Fibroblast of skin of scalp (primary cell): ENCODE measurements at regions not wholly inside any gene's neighbourhood (a gene's known extent, or its start where the extent isn't known, plus 50 kb on each side); places are given as distances from the start of the nearest gene placed in this dataset.
"Not testable (repeated sequence)": the region's sequence is repeated elsewhere in the genome, so short reads cannot be mapped to it uniquely, and the experiment has no call there.

Experiments used
- DNase-seq: peaks from one replicate; pipeline ENCODE4 v3.0.0-alpha.2; 2013

- not testable (repeated sequence) for DNase-seq
Measured at GRCh38 chr9:39463696-39464095, 108.2 kb downstream of the SPATA31A1 start.

GRCh38 chr9:39464122-39464777 lies 108.8 kb downstream of the SPATA31A1 start:
- peak; percentile 87 for DNase-seq

GRCh38 chr9:39474499-39474898 lies 119.0 kb downstream of the SPATA31A1 start:
- not testable (repeated sequence) for DNase-seq

- not testable (repeated sequence) for DNase-seq
Measured at GRCh38 chr9:39483073-39483472, 127.6 kb downstream of the SPATA31A1 start.

GRCh38 chr9:39483880-39484279 lies 128.4 kb downstream of the SPATA31A1 start:
- DNase-seq = not testable (repeated sequence)

- not testable (repeated sequence) for DNase-seq
Measured at GRCh38 chr9:39484292-39484691, 128.8 kb downstream of the SPATA31A1 start.

- DNase-seq = not testable (repeated sequence)
Measured at GRCh38 chr9:39487477-39487876, 132.0 kb downstream of the SPATA31A1 start.

GRCh38 chr9:39496248-39496647 lies 140.8 kb downstream of the SPATA31A1 start:
- not testable (repeated sequence) for DNase-seq

GRCh38 chr9:39503178-39503577 lies 147.7 kb downstream of the SPATA31A1 start:
- not testable (repeated sequence) for DNase-seq

- DNase-seq = not testable (repeated sequence)
Measured at GRCh38 chr9:39527387-39528029, 172.0 kb downstream of the SPATA31A1 start.

GRCh38 chr9:39532597-39532996 lies 177.1 kb downstream of the SPATA31A1 start:
- not testable (repeated sequence) for DNase-seq

GRCh38 chr9:39533001-39533762 lies 177.7 kb downstream of the SPATA31A1 start:
- not testable (repeated sequence) for DNase-seq

GRCh38 chr9:39533763-39534548 lies 178.5 kb downstream of the SPATA31A1 start:
- not testable (repeated sequence) for DNase-seq

- not testable (repeated sequence) for DNase-seq
Measured at GRCh38 chr9:39534897-39535296, 179.4 kb downstream of the SPATA31A1 start.

- not testable (repeated sequence) for DNase-seq
Measured at GRCh38 chr9:39542157-39542556, 186.7 kb downstream of the SPATA31A1 start.

GRCh38 chr9:39545079-39545478 lies 189.6 kb downstream of the SPATA31A1 start:
- not testable (repeated sequence) for DNase-seq

- DNase-seq = not testable (repeated sequence)
Measured at GRCh38 chr9:39550573-39550972, 195.1 kb downstream of the SPATA31A1 start.

GRCh38 chr9:39551544-39551943 lies 196.1 kb downstream of the SPATA31A1 start:
- DNase-seq = not testable (repeated sequence)

GRCh38 chr9:39552242-39552881 lies 196.9 kb downstream of the SPATA31A1 start:
- not testable (repeated sequence) for DNase-seq

- not testable (repeated sequence) for DNase-seq
Measured at GRCh38 chr9:39554352-39554751, 198.9 kb downstream of the SPATA31A1 start.

- not testable (repeated sequence) for DNase-seq
Measured at GRCh38 chr9:39559384-39559783, 203.9 kb downstream of the SPATA31A1 start.

GRCh38 chr9:39566782-39567181 lies 211.3 kb downstream of the SPATA31A1 start:
- not testable (repeated sequence) for DNase-seq
